Esophagus mucosa (tissue), 1 donor: ENCODE measurements at regions not wholly inside any gene's neighbourhood (a gene's known extent, or its start where the extent isn't known, plus 50 kb on each side); places are given as distances from the start of the nearest gene placed in this dataset.
A peak's percentile ranks its signal among the peaks of the same experiment; 100 is the strongest.

ENCODE experiments used
- ATAC-seq: fragments of 200-7000 bp; cut with Tn5 transposase; one replicate; pipeline ENCODE4 v1.9.1; 2020
- donor health status: DM: yes; HTN: yes; CAD: no.

GRCh38 chr3:72390841-72391240 lies 457.4 kb downstream of the SHQ1 start:
- no peak for ATAC-seq

- ATAC-seq: no peak
Measured at GRCh38 chr3:72388644-72389043, 459.6 kb downstream of the SHQ1 start.

- ATAC-seq: no peak
Measured at GRCh38 chr3:72388117-72388516, 460.1 kb downstream of the SHQ1 start.

GRCh38 chr3:72386327-72387000 lies 461.8 kb downstream of the SHQ1 start:
- ATAC-seq: no peak

GRCh38 chr3:72385167-72385566 lies 463.1 kb downstream of the SHQ1 start:
- no peak for ATAC-seq

- ATAC-seq: no peak
Measured at GRCh38 chr3:72384602-72385001, 463.6 kb downstream of the SHQ1 start.

GRCh38 chr3:72383883-72384282 lies 464.4 kb downstream of the SHQ1 start:
- peak; percentile 24 for ATAC-seq

GRCh38 chr3:72383230-72383629 lies 465.0 kb downstream of the SHQ1 start:
- ATAC-seq: no peak

- ATAC-seq: no peak
Measured at GRCh38 chr3:72382460-72382859, 465.8 kb downstream of the SHQ1 start.

GRCh38 chr3:72381584-72381983 lies 466.7 kb downstream of the SHQ1 start:
- no peak for ATAC-seq

- peak; percentile 78 for ATAC-seq
Measured at GRCh38 chr3:72380711-72381493, 467.3 kb downstream of the SHQ1 start.

- peak; percentile 54 for ATAC-seq
Measured at GRCh38 chr3:72380193-72380592, 468.1 kb downstream of the SHQ1 start.

GRCh38 chr3:72379500-72380187 lies 468.6 kb downstream of the SHQ1 start:
- ATAC-seq: peak; percentile 63

GRCh38 chr3:72378287-72378686 lies 470.0 kb downstream of the SHQ1 start:
- ATAC-seq: no peak

- ATAC-seq: no peak
Measured at GRCh38 chr3:72376956-72377710, 471.1 kb downstream of the SHQ1 start.

GRCh38 chr3:72375237-72376076 lies 472.8 kb downstream of the SHQ1 start:
- ATAC-seq: no peak

- no peak for ATAC-seq
Measured at GRCh38 chr3:72373139-72373538, 475.1 kb downstream of the SHQ1 start.

- peak; percentile 34 for ATAC-seq
Measured at GRCh38 chr3:72372161-72372560, 476.1 kb downstream of the SHQ1 start.

GRCh38 chr3:72371431-72371830 lies 476.8 kb downstream of the SHQ1 start:
- ATAC-seq: no peak

GRCh38 chr3:72370947-72371346 lies 477.3 kb downstream of the SHQ1 start:
- ATAC-seq: no peak

- ATAC-seq: no peak
Measured at GRCh38 chr3:72369681-72370080, 478.6 kb downstream of the SHQ1 start.
